HG03439 (cell line): ENCODE measurements at regions not wholly inside any gene's neighbourhood (a gene's known extent, or its start where the extent isn't known, plus 50 kb on each side); places are given as distances from the start of the nearest gene placed in this dataset.

Source experiments
- ATAC-seq: cut with Tn5 transposase; IDR thresholded peaks from one replicate; pipeline ENCODE4 v1.9.1; 2021; ENCODE audit warnings: mild to moderate bottlenecking, moderate library complexity; ENCODE audit not compliant: unreplicated experiment

- peak; percentile 93 for ATAC-seq
These were observed 82.9 kb upstream of the C1QTNF9B start for GRCh38 chr13:23980160-23980551.

DNA sequence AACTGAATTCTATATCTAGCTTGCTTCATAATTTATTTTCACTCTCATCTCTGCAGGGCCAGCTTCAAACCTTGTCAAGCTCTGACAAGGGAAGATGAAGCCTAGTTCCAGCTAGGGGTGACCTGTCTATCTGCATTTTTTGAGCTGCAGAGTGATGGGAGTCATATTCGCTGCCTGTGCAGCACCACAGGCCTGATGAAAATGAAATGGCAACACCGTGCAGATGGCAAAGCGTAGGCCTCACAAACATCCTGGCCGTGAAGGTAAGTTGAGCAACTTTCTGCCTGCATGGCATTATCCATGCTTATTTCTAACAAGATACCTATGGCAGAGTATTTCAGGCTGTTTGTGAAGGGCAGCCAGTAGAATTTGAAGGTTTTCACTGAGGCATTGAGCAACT, 86.4 kb upstream of the C1QTNF9B start:
- ATAC-seq = no peak

GRCh38 chr13:23984546-23984945, 87.2 kb upstream of the C1QTNF9B start:
- no peak for ATAC-seq

- no peak for ATAC-seq
These were observed 87.8 kb upstream of the C1QTNF9B start for GRCh38 chr13:23985060-23985459.

DNA sequence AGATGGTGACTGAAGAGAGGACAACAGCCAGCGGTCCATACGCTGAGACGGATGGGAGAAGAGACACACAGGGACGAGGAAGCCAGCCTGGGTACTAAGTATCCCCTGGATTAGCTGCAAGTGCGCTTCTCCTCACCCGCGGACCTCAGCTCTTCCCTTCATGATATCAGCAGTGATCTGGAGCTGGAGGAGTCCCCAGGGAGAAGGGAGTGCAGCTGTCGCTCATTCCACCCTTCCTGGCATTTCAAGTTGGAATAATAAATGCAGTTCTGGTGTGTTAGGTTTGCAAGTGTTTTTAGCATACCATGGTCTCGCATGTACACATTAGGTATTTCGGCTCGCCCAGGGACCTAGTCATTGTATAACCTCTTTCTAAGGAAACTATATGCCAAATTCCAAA, 88.5 kb upstream of the C1QTNF9B start:
- no peak for ATAC-seq

GRCh38 chr13:23986619-23987018, 89.3 kb upstream of the C1QTNF9B start:
- ATAC-seq = no peak

DNA sequence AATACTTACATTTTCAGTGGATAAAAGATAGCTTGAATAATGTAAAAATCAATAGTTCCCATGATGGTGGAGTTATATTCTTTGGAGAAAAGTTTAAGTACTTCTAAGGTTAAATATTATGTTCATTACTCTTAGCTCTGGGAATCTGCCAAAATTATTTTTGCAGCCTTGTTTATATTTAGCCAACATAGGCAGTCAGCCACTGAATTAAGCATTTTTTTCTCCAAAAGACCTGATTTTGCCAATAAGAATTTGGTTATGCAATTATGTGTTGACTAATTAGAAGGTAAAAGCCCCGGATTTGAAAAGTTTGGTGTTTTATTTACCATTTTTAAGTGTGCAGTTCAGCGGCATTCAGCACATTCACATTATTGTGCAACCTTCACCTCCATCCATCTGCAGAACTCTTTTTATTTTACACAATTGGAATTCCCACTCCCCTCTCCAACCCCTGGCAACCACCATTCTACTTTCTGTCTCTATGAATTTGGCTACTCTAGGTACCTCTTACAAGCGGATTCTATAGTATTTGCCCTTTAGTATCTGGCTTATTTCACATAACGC, 90.1 kb upstream of the C1QTNF9B start:
- ATAC-seq = no peak

DNA sequence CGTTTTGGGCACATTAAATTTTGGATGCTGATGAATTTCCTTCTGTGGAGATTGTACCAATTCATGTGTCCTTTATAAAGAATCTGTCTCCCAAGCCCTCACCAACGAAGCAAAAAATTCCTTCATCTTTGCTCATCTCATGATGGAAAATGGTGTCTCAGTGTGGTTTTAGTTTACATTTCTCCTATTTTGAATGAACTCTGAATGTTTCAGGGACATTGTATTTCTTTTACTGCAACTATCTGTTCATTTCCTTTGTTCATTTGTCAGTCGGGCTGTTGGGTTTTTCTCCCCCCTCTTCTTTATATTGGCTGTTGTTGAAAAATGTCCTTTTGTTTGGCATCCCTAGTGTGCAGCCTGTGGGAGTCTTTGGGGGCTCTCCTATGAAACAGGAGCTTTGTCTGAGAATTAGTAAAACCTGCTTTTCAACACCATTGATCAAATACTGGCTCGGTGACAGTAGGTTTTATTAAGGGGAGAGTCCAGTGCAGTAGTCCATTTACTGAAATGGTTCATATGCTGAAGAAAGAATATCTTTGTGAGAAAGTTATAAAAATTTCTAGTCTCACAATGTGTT, 91.3 kb upstream of the C1QTNF9B start:
- no peak for ATAC-seq

- no peak for ATAC-seq
These were observed 93.2 kb upstream of the C1QTNF9B start for GRCh38 chr13:23990455-23990854.

GRCh38 chr13:23991119-23991518, 93.8 kb upstream of the C1QTNF9B start:
- ATAC-seq = no peak

GRCh38 chr13:23992781-23993679, 95.7 kb upstream of the C1QTNF9B start:
- ATAC-seq = no peak

DNA sequence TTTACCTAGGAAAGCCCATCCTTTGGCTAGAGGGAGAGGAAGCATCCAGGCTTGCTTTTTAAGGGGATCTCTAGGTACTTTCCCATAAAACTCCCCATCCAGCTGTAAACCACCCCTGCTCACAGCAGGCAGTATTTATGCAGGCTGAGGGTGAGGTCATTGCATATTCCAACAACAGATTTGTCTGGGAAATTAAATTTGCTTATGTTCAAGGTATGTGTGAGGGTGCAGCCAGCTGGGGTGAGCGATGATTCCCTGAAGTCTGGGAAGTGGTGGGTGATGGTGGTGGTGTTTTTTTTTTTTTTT, 96.3 kb upstream of the C1QTNF9B start:
- no peak for ATAC-seq

DNA sequence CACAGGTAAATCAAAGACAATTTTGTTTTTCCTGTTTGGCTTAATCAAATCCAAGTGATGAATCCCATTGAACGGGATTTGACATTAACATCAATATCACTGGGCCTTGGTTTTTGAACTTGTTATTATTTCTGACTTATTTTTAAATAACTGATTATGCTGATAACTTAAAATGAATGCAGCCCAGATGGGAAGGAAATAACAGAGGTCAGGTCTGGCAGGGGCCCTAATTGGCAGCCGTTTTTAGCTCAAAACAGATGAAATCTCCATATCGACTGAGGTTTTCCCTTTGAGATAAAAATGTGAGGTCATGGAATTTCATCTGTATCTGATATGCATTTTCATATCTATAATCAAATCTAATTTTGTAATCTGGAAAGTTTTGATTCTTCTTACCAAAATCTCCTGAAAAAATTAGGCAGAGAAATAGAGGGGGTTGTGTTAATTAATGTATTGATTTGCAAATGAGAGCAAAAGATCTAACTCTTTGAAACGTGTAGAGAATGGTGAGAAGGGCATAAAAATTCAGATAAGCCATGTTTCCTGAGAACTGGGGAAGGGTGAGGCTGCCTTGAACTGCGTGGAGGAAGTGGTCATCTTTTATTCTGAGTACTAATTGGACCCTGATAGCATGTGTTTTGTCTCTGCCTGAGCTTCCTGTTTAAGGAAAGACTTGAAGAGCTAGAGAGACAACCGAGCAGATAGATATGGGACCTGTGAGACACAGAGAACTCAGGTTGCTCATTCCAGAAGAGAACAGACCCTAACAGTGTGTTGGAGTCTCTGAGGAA, 98.2 kb upstream of the C1QTNF9B start:
- no peak for ATAC-seq

GRCh38 chr13:23996456-23996855, 99.2 kb upstream of the C1QTNF9B start:
- ATAC-seq = no peak

GRCh38 chr13:23999424-23999823, 102.1 kb upstream of the C1QTNF9B start:
- no peak for ATAC-seq

DNA sequence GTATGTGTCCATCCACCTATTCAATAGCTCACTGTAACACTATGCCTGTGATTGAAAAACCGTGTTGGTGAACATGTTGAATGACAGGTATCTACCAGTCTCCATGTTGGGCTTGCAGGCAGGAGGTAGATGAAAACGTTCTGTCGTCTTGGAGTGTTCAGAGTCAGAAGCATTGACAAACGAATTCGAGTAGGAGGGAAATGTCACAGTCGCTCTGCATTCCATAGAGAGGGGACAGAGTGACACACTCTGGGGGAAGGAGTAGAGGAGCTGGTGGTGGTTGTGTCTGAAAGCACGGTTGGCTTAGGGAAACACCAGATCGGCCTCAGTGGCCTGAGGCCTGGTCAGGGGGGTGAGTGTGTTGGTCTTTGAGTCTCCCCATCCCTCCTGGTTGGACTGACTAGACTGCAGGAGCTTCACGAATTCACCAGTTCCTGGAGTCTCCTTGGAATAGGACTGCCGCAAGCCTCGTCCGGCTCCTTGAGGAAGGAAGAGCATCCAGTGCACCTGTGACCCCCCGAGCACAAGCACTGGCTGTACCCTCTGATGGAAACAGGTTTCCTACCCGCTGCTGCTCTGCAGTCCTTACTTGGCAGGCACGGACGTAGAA, 105.0 kb upstream of the C1QTNF9B start:
- no peak for ATAC-seq

GRCh38 chr13:24004142-24004899, 107.0 kb upstream of the C1QTNF9B start:
- ATAC-seq = no peak

GRCh38 chr13:24004971-24005370, 107.7 kb upstream of the C1QTNF9B start:
- ATAC-seq = no peak

GRCh38 chr13:24005755-24006281, 108.5 kb upstream of the C1QTNF9B start:
- ATAC-seq = no peak
